ENCODE measurements at regions not wholly inside any gene's neighbourhood (a gene's known extent, or its start where the extent isn't known, plus 50 kb on each side); places are given as distances from the start of the nearest gene placed in this dataset.

- TF ChIP-seq MAX (IDR thresholded peaks at IDR 0.05) (no peak), CREB1 (IDR thresholded peaks at IDR 0.05; ENCODE audit: low read depth) (no peak), TAF1 (IDR thresholded peaks at IDR 0.05; ENCODE audit: low read depth) (no peak)
Observed at GRCh38 chr5:4570047-4570995, 569.8 kb upstream of the ADAMTS16 start.

GRCh38 chr5:4571248-4571948 is 568.7 kb upstream of the ADAMTS16 start:
- TF ChIP-seq RAD21 (IDR thresholded peaks at IDR 0.05; ENCODE audit: low read depth) = no peak
- TF ChIP-seq TCF12 (IDR thresholded peaks at IDR 0.05; ENCODE audit: low read depth) = no peak
- TF ChIP-seq TEAD4 (IDR thresholded peaks at IDR 0.05) = no peak
- TF ChIP-seq EGR1 (IDR thresholded peaks at IDR 0.05) = no peak
- no peak for TF ChIP-seq REST (IDR thresholded peaks at IDR 0.05; ENCODE audit: low read depth)
- no peak for TF ChIP-seq NFIC (IDR thresholded peaks at IDR 0.05)

GRCh38 chr5:4572311-4573100 is 567.6 kb upstream of the ADAMTS16 start:
- no peak for TF ChIP-seq TEAD4 (IDR thresholded peaks at IDR 0.05)
- TF ChIP-seq YY1 (IDR thresholded peaks at IDR 0.05; ENCODE audit: low read depth) = no peak
- TF ChIP-seq EP300 (IDR thresholded peaks at IDR 0.05; ENCODE audit: borderline replicate concordance) = no peak
- TF ChIP-seq CEBPB (IDR thresholded peaks at IDR 0.05) = no peak
- TF ChIP-seq TAF1 (IDR thresholded peaks at IDR 0.05; ENCODE audit: low read depth) = no peak
- TF ChIP-seq ZBTB7A (IDR thresholded peaks at IDR 0.05; ENCODE audit: low read depth) = no peak
- no peak for TF ChIP-seq MAX (IDR thresholded peaks at IDR 0.05)

- TF ChIP-seq CREB1 (IDR thresholded peaks at IDR 0.05; ENCODE audit: low read depth) (no peak), EP300 (IDR thresholded peaks at IDR 0.05; ENCODE audit: borderline replicate concordance) (no peak), CEBPB (IDR thresholded peaks at IDR 0.05) (no peak)
Observed at GRCh38 chr5:4575608-4576007, 564.5 kb upstream of the ADAMTS16 start.

- no peak for TF ChIP-seq USF1 (IDR thresholded peaks at IDR 0.05)
- TF ChIP-seq MAX (IDR thresholded peaks at IDR 0.05) = no peak
- TF ChIP-seq FOXM1 (IDR thresholded peaks at IDR 0.05; ENCODE audit: borderline replicate concordance, low read depth) = no peak
- TF ChIP-seq ZBTB7A (IDR thresholded peaks at IDR 0.05; ENCODE audit: low read depth) = no peak
- TF ChIP-seq TEAD4 (IDR thresholded peaks at IDR 0.05) = no peak
- no peak for TF ChIP-seq TAF1 (IDR thresholded peaks at IDR 0.05; ENCODE audit: low read depth)
- no peak for TF ChIP-seq RAD21 (IDR thresholded peaks at IDR 0.05; ENCODE audit: low read depth)
- TF ChIP-seq NFIC (IDR thresholded peaks at IDR 0.05) = no peak
- no peak for TF ChIP-seq CEBPB (IDR thresholded peaks at IDR 0.05)
- no peak for TF ChIP-seq REST (IDR thresholded peaks at IDR 0.05; ENCODE audit: low read depth)
- no peak for TF ChIP-seq EP300 (IDR thresholded peaks at IDR 0.05; ENCODE audit: borderline replicate concordance)
- TF ChIP-seq YY1 (IDR thresholded peaks at IDR 0.05; ENCODE audit: low read depth) = no peak
- TF ChIP-seq TCF12 (IDR thresholded peaks at IDR 0.05; ENCODE audit: low read depth) = no peak
- no peak for TF ChIP-seq EGR1 (IDR thresholded peaks at IDR 0.05)
- no peak for TF ChIP-seq CREB1 (IDR thresholded peaks at IDR 0.05; ENCODE audit: low read depth)
Observed at GRCh38 chr5:4576161-4576748, 563.9 kb upstream of the ADAMTS16 start.

Measured in Ishikawa (cell line).